GM12865 (cell line): ENCODE measurements at regions not wholly inside any gene's neighbourhood (a gene's known extent, or its start where the extent isn't known, plus 50 kb on each side); places are given as distances from the start of the nearest gene placed in this dataset.

ENCODE experiments used
- DNase-seq: peaks from one replicate; pipeline ENCODE4 v3.0.0; 2010; ENCODE audit warnings: low read depth
- H3K4me3 ChIP-seq: 2 replicates; pipeline ENCODE4 v1.5.1; 2011; ENCODE audit warnings: mild to moderate bottlenecking, low read depth, low read length, control low read depth
- CTCF ChIP-seq: IDR thresholded peaks from 2 replicates; pipeline ENCODE4 v1.5.1; 2011; ENCODE audit warnings: low read length, control low read depth, low read depth, inconsistent platforms; ENCODE audit not compliant: insufficient read depth; ENCODE audit errors: missing control alignments

GRCh38 chr4:176920694-176921093 is 128.0 kb upstream of the VEGFC start:
- no peak for TF ChIP-seq CTCF
- no peak for DNase-seq
- H3K4me3 ChIP-seq, result no peak overlapping the region

- H3K4me3 ChIP-seq, result no peak overlapping the region
- DNase-seq, result no peak
- no peak for TF ChIP-seq CTCF
These were observed 128.5 kb upstream of the VEGFC start for GRCh38 chr4:176921256-176921655.

GRCh38 chr4:176924238-176924637 is 131.5 kb upstream of the VEGFC start:
- H3K4me3 ChIP-seq, result no peak overlapping the region
- DNase-seq, result no peak
- no peak for TF ChIP-seq CTCF

- no peak overlapping the region for H3K4me3 ChIP-seq
- DNase-seq, result no peak
These were observed 133.2 kb upstream of the VEGFC start for GRCh38 chr4:176925962-176926361.

GRCh38 chr4:176927117-176927516 is 134.4 kb upstream of the VEGFC start:
- TF ChIP-seq CTCF, result no peak
- no peak overlapping the region for H3K4me3 ChIP-seq
- DNase-seq, result no peak

More at GRCh38 chr4:176925962-176926361, 133.2 kb upstream of the VEGFC start:
- TF ChIP-seq CTCF, result no peak

GRCh38 chr4:176927664-176928063 is 134.9 kb upstream of the VEGFC start:
- H3K4me3 ChIP-seq, result no peak overlapping the region
- no peak for TF ChIP-seq CTCF
- DNase-seq, result no peak

- TF ChIP-seq CTCF, result no peak
- no peak overlapping the region for H3K4me3 ChIP-seq
- no peak for DNase-seq
These were observed 146.7 kb upstream of the VEGFC start for GRCh38 chr4:176939445-176939844.
